GM13976 (cell line): ENCODE measurements at regions not wholly inside any gene's neighbourhood (a gene's known extent, or its start where the extent isn't known, plus 50 kb on each side); places are given as distances from the start of the nearest gene placed in this dataset.

Experiments used
- DNase-seq: peaks from one replicate; pipeline ENCODE4 v3.0.0; 2012; ENCODE audit warnings: low spot score
- CTCF ChIP-seq: IDR thresholded peaks from 2 replicates; pipeline ENCODE4 v1.5.1; 2012; ENCODE audit warnings: borderline replicate concordance, mild to moderate bottlenecking; ENCODE audit not compliant: insufficient read depth; ENCODE audit errors: extremely low read depth, missing control alignments, control extremely low read depth
- in situ Hi-C: fragments of 300-500 bp; cut with MboI; formaldehyde crosslinking; loops from one replicate; pipeline ENCODE4 v1.12.0; 2022; ENCODE audit warnings: low sequenced_read_pairs, mixed read lengths, inconsistent platforms; ENCODE audit not compliant: unreplicated experiment

- TF ChIP-seq CTCF = no peak
- in situ Hi-C loops = no loop called here
- no peak for DNase-seq
Measured at GRCh38 chr13:70380809-70381208, 272.6 kb upstream of the KLHL1 start.

- in situ Hi-C loops = no loop called here
- DNase-seq = no peak
- TF ChIP-seq CTCF = no peak
Measured at GRCh38 chr13:70375718-70376117, 267.5 kb upstream of the KLHL1 start.

GRCh38 chr13:70370924-70371323 is 262.7 kb upstream of the KLHL1 start:
- DNase-seq = no peak
- in situ Hi-C loops = no loop called here
- no peak for TF ChIP-seq CTCF

- no peak for DNase-seq
- no peak for TF ChIP-seq CTCF
- in situ Hi-C loops = no loop called here
Measured at GRCh38 chr13:70366720-70367119, 258.5 kb upstream of the KLHL1 start.

GRCh38 chr13:70363991-70364390 is 255.7 kb upstream of the KLHL1 start:
- in situ Hi-C loops = no loop called here
- no peak for DNase-seq
- no peak for TF ChIP-seq CTCF

GRCh38 chr13:70362820-70363570 is 254.7 kb upstream of the KLHL1 start:
- in situ Hi-C loops = no loop called here
- TF ChIP-seq CTCF = no peak
- no peak for DNase-seq
